Transverse colon (tissue), 4 donors: ENCODE measurements at regions not wholly inside any gene's neighbourhood (a gene's known extent, or its start where the extent isn't known, plus 50 kb on each side); places are given as distances from the start of the nearest gene placed in this dataset.
"Not testable (repeated sequence)": the region's sequence is repeated elsewhere in the genome, so short reads cannot be mapped to it uniquely, and the experiment has no call there.

ENCODE experiments used
- DNase-seq: peaks from one replicate; pipeline ENCODE4 v3.0.0-alpha.2; 2019
- H3K27ac ChIP-seq, 4 donors: fragments of 200-600 bp; sonication (generic); 2 replicates each; pipeline ENCODE4 v1.5.1; 2016 to 2018; ENCODE audit warnings: inconsistent platforms in 4 of 4
- H3K27me3 ChIP-seq: fragments of 200-600 bp; sonication (generic); 2 replicates; pipeline ENCODE4 v1.5.1; 2017; ENCODE audit warnings: inconsistent platforms
- H3K36me3 ChIP-seq, 4 donors: fragments of 200-600 bp; sonication (generic); 2 replicates each; pipeline ENCODE4 v1.5.1; 2017 to 2019; ENCODE audit warnings: inconsistent platforms in 4 of 4
- H3K4me1 ChIP-seq, 4 donors: fragments of 200-600 bp; sonication (generic); 2 replicates each; pipeline ENCODE4 v1.5.1; 2017 to 2020; ENCODE audit warnings: inconsistent platforms in 4 of 4
- H3K4me3 ChIP-seq, 4 donors: fragments of 200-600 bp; sonication (generic); 1 replicate in 1 of 4; 2 replicates in 3 of 4; pipeline versions ENCODE4 v1.5.1 to v1.6.1; 2017 to 2019; ENCODE audit warnings: inconsistent platforms in 4 of 4
- H3K9me3 ChIP-seq, 2 donors: fragments of 200-600 bp; sonication (generic); 2 replicates each; pipeline ENCODE4 v1.5.1; 2017 to 2019; ENCODE audit warnings: inconsistent platforms in 2 of 2
- CTCF ChIP-seq, 5 experiments: fragments of 200-600 bp in 3 of 5; fragments of 450-650 bp in 2 of 5; sonication (generic) in 3 of 5; IDR thresholded peaks; 1 replicate in 2 of 5; 2 replicates in 3 of 5; pipeline ENCODE4 v1.5.1; 2016 to 2017; ENCODE audit warnings: antibody characterized with exemption in 5 of 5, inconsistent platforms in 3 of 5, mild to moderate bottlenecking in 2 of 5, moderate library complexity in 1 of 5
- EP300 ChIP-seq: sonication (generic); formaldehyde crosslinking; IDR thresholded peaks from one replicate; pipeline ENCODE4 v1.6.1; 2017; ENCODE audit warnings: antibody characterized with exemption, low read depth
- POLR2A ChIP-seq: fragments of 450-650 bp; IDR thresholded peaks from one replicate; pipeline ENCODE4 v1.6.1; 2016; ENCODE audit warnings: antibody characterized with exemption, mild to moderate bottlenecking, moderate library complexity
- POLR2AphosphoS5 ChIP-seq, 3 donors: sonication (generic); formaldehyde crosslinking; IDR thresholded peaks; one replicate each; pipeline ENCODE4 v1.6.1; 2016; ENCODE audit warnings: antibody characterized with exemption in 3 of 3
- WGBS, 2 donors: methylation state at CpG; one replicate each; pipeline ENCODE4 v1.1.5; 2018; ENCODE audit warnings: low coverage in 1 of 2; 5-methylcytosine and 5-hydroxymethylcytosine counted together
- in situ Hi-C, 4 donors: fragments of 200-750 bp; cut with MboI; loops; one replicate each; pipeline versions ENCODE4 v1.15.0 to v1.15.1; 2017; ENCODE audit warnings: low sequenced_read_pairs in 3 of 4, low pct_ligation_motif_present in 1 of 4, low pct_unique_long_range_greater_than_20kb in 1 of 4
- intact Hi-C: fragments of 100-400 bp; cut with DNase I; formaldehyde crosslinking; loops from one replicate; pipeline ENCODE4 v1.15.1; 2023; ENCODE audit warnings: low total_unique reads

- H3K4me3 ChIP-seq, result no peak overlapping the region
- WGBS, 2 donors, result 77% methylated on average over 1 of the region's 1 CpG
- no peaks in the 10 kb centered on the region for H3K9me3 ChIP-seq
- TF ChIP-seq POLR2AphosphoS5 (IDR thresholded peaks at IDR 0.05), result no peak
- no peak for DNase-seq
- H3K36me3 ChIP-seq, result no peaks in the 10 kb centered on the region
- H3K27ac ChIP-seq, result no peak overlapping the region
- H3K4me1 ChIP-seq, result no peaks in the 10 kb centered on the region
- intact Hi-C loops (no loop called here), in situ Hi-C loops (no loop called here)
- no peaks in the 10 kb centered on the region for H3K27me3 ChIP-seq
Measured at GRCh38 chr4:131002132-131002531, 1906.2 kb downstream of the C4orf33 start.

- no peaks in the 10 kb centered on the region for H3K9me3 ChIP-seq
- H3K27ac ChIP-seq, result no peak overlapping the region
- 74 to 77% methylated on average over 6 of the region's 6 CpGs for WGBS, 2 donors
- H3K4me3 ChIP-seq, result no peak overlapping the region
- no peaks in the 10 kb centered on the region for H3K4me1 ChIP-seq
- no peaks in the 10 kb centered on the region for H3K27me3 ChIP-seq
- intact Hi-C loops (no loop called here), in situ Hi-C loops (no loop called here)
- H3K36me3 ChIP-seq, result no peaks in the 10 kb centered on the region
- TF ChIP-seq EP300 (no peak), POLR2AphosphoS5 (IDR thresholded peaks at IDR 0.05) (no peak), CTCF (IDR thresholded peaks at IDR 0.05) (no peak), POLR2A (no peak)
- no peak for DNase-seq
Measured at GRCh38 chr4:131006388-131006787, 1910.4 kb downstream of the C4orf33 start.

- in situ Hi-C loops, H3K4me1 ChIP-seq: not testable (repeated sequence)
- WGBS, 2 donors, result 71 to 77% methylated on average over 4 of the region's 4 CpGs
Measured at GRCh38 chr4:131011961-131012360, 1916.0 kb downstream of the C4orf33 start.

DNA sequence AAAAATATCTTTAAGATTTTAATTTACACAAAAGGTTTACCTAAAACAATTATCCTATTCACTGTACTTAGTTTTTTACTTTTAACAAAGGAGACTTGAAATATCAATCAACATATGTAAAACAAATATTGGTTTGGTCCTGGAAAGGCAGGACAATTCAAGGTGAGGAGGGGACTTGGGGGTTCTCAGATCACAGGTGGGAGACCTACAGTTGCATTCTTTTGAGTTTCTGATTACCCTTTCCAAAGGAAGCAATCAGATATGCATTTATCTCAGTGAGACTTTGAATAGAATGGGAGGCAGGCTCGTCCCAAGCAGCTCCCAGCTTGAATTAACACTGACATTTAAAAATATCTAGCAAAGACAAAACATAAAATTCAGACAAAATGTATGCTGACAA, 1917.3 kb downstream of the C4orf33 start:
- DNase-seq, result no peak
- no peak overlapping the region for H3K27ac ChIP-seq
- intact Hi-C loops (no loop called here), in situ Hi-C loops (no loop called here)
- no peaks in the 10 kb centered on the region for H3K36me3 ChIP-seq
- no peaks in the 10 kb centered on the region for H3K9me3 ChIP-seq
- WGBS, 2 donors, result 22 to 90% methylated on average over 1 of the region's 1 CpG
- no peaks in the 10 kb centered on the region for H3K4me1 ChIP-seq
- H3K4me3 ChIP-seq, result no peak overlapping the region
- TF ChIP-seq CTCF (IDR thresholded peaks at IDR 0.05) (no peak), POLR2AphosphoS5 (IDR thresholded peaks at IDR 0.05) (no peak), POLR2A (no peak), EP300 (no peak)
- H3K27me3 ChIP-seq, result no peaks in the 10 kb centered on the region

More at GRCh38 chr4:131011961-131012360, 1916.0 kb downstream of the C4orf33 start:
- H3K36me3 ChIP-seq, H3K27ac ChIP-seq, DNase-seq, H3K27me3 ChIP-seq, H3K9me3 ChIP-seq, intact Hi-C loops, H3K4me3 ChIP-seq: not testable (repeated sequence)

- H3K36me3 ChIP-seq, result no peaks in the 10 kb centered on the region
- in situ Hi-C loops, result no loop called here
- H3K27ac ChIP-seq, result no peak overlapping the region
- H3K4me3 ChIP-seq, result no peak overlapping the region
- H3K9me3 ChIP-seq, result no peaks in the 10 kb centered on the region
- TF ChIP-seq POLR2A, result no peak
- TF ChIP-seq EP300, result no peak
- TF ChIP-seq CTCF (IDR thresholded peaks at IDR 0.05), result no peak
- no peak for TF ChIP-seq POLR2AphosphoS5 (IDR thresholded peaks at IDR 0.05)
- intact Hi-C loops, result no loop called here
- H3K27me3 ChIP-seq, result no peaks in the 10 kb centered on the region
- no peaks in the 10 kb centered on the region for H3K4me1 ChIP-seq
- 90 to 94% methylated on average over 2 to 9 of the region's 9 CpGs for WGBS, 2 donors
- DNase-seq, result no peak
Measured at GRCh38 chr4:131026771-131027170, 1930.8 kb downstream of the C4orf33 start.
